ENCODE measurements at regions not wholly inside any gene's neighbourhood (a gene's known extent, or its start where the extent isn't known, plus 50 kb on each side); places are given as distances from the start of the nearest gene placed in this dataset.

- Histone ChIP-seq H3K79me2 (ENCODE audit: control insufficient read depth in 1 of 2, insufficient read depth in 2 of 2, low read length in 2 of 2) (no peaks in the 10 kb centered on the region), H3K27me3 (replicated peaks in 1 of 4; ENCODE audit: control insufficient read depth in 3 of 4, extremely low read depth in 1 of 4, insufficient read depth in 3 of 4, low read length in 3 of 4) (no peaks in the 10 kb centered on the region), H4K91ac (replicated peaks; ENCODE audit: insufficient read length, low read length) (no peak overlapping the region), H2BK20ac (ENCODE audit: low read length) (no peak overlapping the region), H3K4me1 (replicated peaks in 1 of 4; ENCODE audit: control insufficient read depth in 3 of 4, insufficient read depth in 4 of 4, low read length in 3 of 4) (peaks cover 0 to 6% (median 0%) of the 10 kb centered on the region in 4 experiments; a peak in 1 of 7 replicates), H3K56ac (replicated peaks; ENCODE audit: insufficient read length, low read depth, low read length) (no peak overlapping the region), H3K9ac (replicated peaks in 1 of 4; ENCODE audit: extremely low read depth in 1 of 4, low read depth in 3 of 4, low read length in 3 of 4) (no peak overlapping the region), H3K4ac (replicated peaks; ENCODE audit: insufficient read length, low read depth, low read length) (no peak overlapping the region), H4K5ac (ENCODE audit: insufficient read length, low read depth, low read length) (no peak overlapping the region), H3K23me2 (ENCODE audit: low read depth, low read length) (no peaks in the 10 kb centered on the region), H3K36me3 (ENCODE audit: control insufficient read depth in 2 of 4, insufficient read depth in 4 of 4, low read length in 3 of 4) (no peaks in the 10 kb centered on the region), H3K4me2 (ENCODE audit: insufficient read depth in 1 of 2, low read depth in 2 of 2, low read length in 2 of 2) (no peak overlapping the region), H3K18ac (ENCODE audit: extremely low read depth, low read length) (no peak overlapping the region), H3K27ac (ENCODE audit: low read depth, low read length) (no peak overlapping the region; the same call in 1 of the 2 replicates), H2AK5ac (ENCODE audit: low read depth, low read length) (no peak overlapping the region), H3K23ac (ENCODE audit: insufficient read length) (no peak overlapping the region), H2BK15ac (ENCODE audit: low read length) (no peak overlapping the region), H4K20me1 (replicated peaks in 1 of 2; ENCODE audit: control insufficient read depth in 1 of 2, insufficient read depth in 2 of 2, low read length in 2 of 2) (no peaks in the 10 kb centered on the region), H3K14ac (ENCODE audit: insufficient read length) (no peak overlapping the region), H2BK12ac (ENCODE audit: low read depth, low read length) (no peak overlapping the region), H2AFZ (ENCODE audit: low read length) (no peak overlapping the region), H3K4me3 (ENCODE audit: extremely low read depth in 1 of 4, insufficient read depth in 2 of 4, low read depth in 3 of 4, low read length in 4 of 4) (no peak overlapping the region), H3K79me1 (ENCODE audit: low read depth, low read length) (no peaks in the 10 kb centered on the region), H2BK120ac (replicated peaks; ENCODE audit: low read depth, low read length) (no peak overlapping the region), H2BK5ac (ENCODE audit: low read depth, low read length) (no peak overlapping the region), H4K8ac (ENCODE audit: extremely low read depth, insufficient read depth, low read length) (no peak overlapping the region), H3K9me3 (ENCODE audit: insufficient read depth in 2 of 2, low read depth in 1 of 2, low read length in 1 of 2) (no peaks in the 10 kb centered on the region)
- ChIA-PET CTCF (ENCODE audit: partially characterized antibody) (interaction anchor here (0.6 to 1.4 kb wide), 4 partner anchors 42 to 166 kb away, joined by 3 to 6 read pairs (median 4); no protein-coding TSS in a partner anchor), POLR2A (ENCODE audit: partially characterized antibody) (no interaction called here)
- FAIRE-seq (no peak), DNase-seq (ENCODE audit: low read depth in 1 of 2, low spot score in 2 of 2) (no peak)
- WGBS, 2 experiments (ENCODE audit: extremely low coverage in 1 of 2, insufficient coverage in 1 of 2, insufficient read length in 1 of 2, insufficient replicate concordance in 2 of 2, low coverage in 1 of 2, low lambda C conversion rate in 2 of 2, missing lambda C conversion rate in 1 of 2) = 91% methylated on average over 7 of the region's 7 CpGs; no CpG with 5 or more reads in 1 of the 2 experiments
- TF ChIP-seq SP2 (IDR thresholded peaks at IDR 0.05; ENCODE audit: low read length) = no peak
- TF ChIP-seq E2F6 (IDR thresholded peaks at IDR 0.05) = no peak
- no peak for TF ChIP-seq POLR2A (IDR thresholded peaks at IDR 0.05; ENCODE audit: control extremely low read depth in 1 of 2, low read depth in 2 of 2, low read length in 2 of 2)
- no peak for TF ChIP-seq JUN (IDR thresholded peaks at IDR 0.05; ENCODE audit: low read depth, low read length)
- TF ChIP-seq YY1 (IDR thresholded peaks at IDR 0.05; ENCODE audit: low read depth, low read length) = no peak
- no peak for TF ChIP-seq EZH2 (IDR thresholded peaks at IDR 0.05; ENCODE audit: low read depth, low read length, severe bottlenecking)
- no peak for TF ChIP-seq MAX (IDR thresholded peaks at IDR 0.05)
- no peak for TF ChIP-seq BCL11A (IDR thresholded peaks at IDR 0.05; ENCODE audit: low read depth in 2 of 2, low read length in 2 of 2)
- TF ChIP-seq PHF8 (conservative IDR thresholded peaks at IDR 0.05; ENCODE audit: low read depth, low read length) = no peak
- TF ChIP-seq TAF1 (IDR thresholded peaks at IDR 0.05; ENCODE audit: low read depth, low read length) = no peak
- no peak for TF ChIP-seq CBX5 (IDR thresholded peaks at IDR 0.05; ENCODE audit: low read depth, low read length)
- no peak for TF ChIP-seq EP300 (IDR thresholded peaks at IDR 0.05; ENCODE audit: borderline replicate concordance in 1 of 2, low read depth in 2 of 2, low read length in 2 of 2)
- TF ChIP-seq USF2 (IDR thresholded peaks at IDR 0.05; ENCODE audit: low read length) = no peak
Observed at GRCh38 chr7:106982415-106982814, 62.1 kb upstream of the PRKAR2B start.
